Activated naive CD4-positive, alpha-beta T cell treated with anti-CD3 and anti-CD28 coated beads, Interleukin-2, amount 50 U/mL, for 24 hours (primary cell): ENCODE measurements at regions not wholly inside any gene's neighbourhood (a gene's known extent, or its start where the extent isn't known, plus 50 kb on each side); places are given as distances from the start of the nearest gene placed in this dataset.

Experiments
- H3K27ac Mint-ChIP-seq: one replicate; pipeline ENCODE4 v1.8.0; 2021; ENCODE audit warnings: mild to moderate bottlenecking, mixed read lengths
- H3K27me3 Mint-ChIP-seq: one replicate; pipeline ENCODE4 v1.8.0; 2021; ENCODE audit warnings: mixed read lengths
- H3K36me3 Mint-ChIP-seq: one replicate; pipeline ENCODE4 v1.8.0; 2021; ENCODE audit warnings: mixed read lengths
- H3K4me1 Mint-ChIP-seq: one replicate; pipeline ENCODE4 v1.8.0; 2021; ENCODE audit warnings: mixed read lengths
- H3K4me3 Mint-ChIP-seq: one replicate; pipeline ENCODE4 v1.8.0; 2021; ENCODE audit warnings: mild to moderate bottlenecking, mixed read lengths
- H3K9me3 Mint-ChIP-seq: one replicate; pipeline ENCODE4 v1.8.0; 2021; ENCODE audit warnings: mixed read lengths

DNA sequence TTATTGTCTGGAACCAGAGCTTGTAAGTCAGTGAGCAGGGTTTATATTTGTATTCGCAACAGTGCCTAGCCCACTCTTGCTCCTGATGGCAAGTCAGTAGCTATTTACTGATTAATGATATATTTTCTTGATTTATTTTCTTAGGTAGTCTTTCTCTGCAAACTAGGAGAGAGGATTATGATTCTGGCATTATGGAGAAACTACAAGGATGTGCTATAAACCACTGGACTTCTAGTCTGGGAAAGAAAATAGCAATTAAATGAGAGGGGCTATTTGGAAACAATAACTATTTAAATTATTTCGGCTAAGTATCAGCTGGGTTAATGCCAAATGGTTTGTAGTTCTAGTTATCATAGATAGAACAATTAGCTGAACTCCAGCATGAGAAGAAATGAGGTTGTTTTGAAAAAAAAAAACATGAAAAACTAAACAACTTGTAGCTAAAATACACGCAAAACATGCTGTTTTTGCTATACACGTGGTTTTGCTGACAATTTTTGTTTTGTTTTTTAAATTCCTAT is 304.9 kb upstream of the TCF21 start:
- Mint-ChIP-seq H3K36me3 (no peaks in the 10 kb centered on the region), H3K27ac (no peak overlapping the region), H3K4me1 (no peaks in the 10 kb centered on the region), H3K27me3 (peaks cover 2% of the 10 kb centered on the region), H3K9me3 (peaks cover 7% of the 10 kb centered on the region), H3K4me3 (no peak overlapping the region)

DNA sequence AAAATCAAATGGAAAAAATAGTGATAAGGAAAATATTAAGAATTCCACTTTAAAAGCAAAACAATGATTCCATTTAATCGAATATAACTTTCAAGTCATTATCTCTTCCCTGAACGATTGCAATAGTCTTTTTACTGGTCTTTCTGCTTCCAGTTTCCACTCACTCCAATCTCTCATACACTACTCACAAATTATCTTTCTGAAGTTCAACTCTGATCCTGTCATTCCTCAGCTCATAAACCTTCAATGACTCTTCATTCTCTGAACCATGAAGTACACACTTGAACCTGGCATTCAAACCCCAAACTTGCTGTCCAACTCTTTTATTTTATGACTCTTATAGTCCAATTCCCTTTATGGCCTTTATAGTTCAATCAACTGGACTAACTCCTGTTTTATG is 304.1 kb upstream of the TCF21 start:
- Mint-ChIP-seq H3K4me3 (no peak overlapping the region), H3K27ac (no peak overlapping the region), H3K27me3 (peaks cover 2% of the 10 kb centered on the region)

DNA sequence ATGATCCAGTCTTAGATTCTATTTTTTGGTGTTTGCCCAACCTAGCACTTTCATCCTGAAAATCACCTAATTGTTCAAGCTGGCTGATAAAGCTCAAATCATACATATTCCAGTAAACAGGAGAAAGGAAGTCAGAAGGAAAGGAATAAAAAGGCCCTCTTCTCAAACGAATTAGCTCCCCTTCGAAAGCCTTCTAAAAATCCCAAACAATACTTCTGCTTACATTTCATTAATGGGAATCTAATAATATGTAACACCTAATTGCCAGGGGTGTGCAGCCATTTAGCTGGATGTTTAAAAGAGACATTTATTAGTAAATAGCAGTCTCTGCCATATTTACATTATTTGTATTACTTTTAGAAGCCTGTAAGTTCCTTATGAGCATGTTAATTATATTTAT is 302.9 kb upstream of the TCF21 start:
- H3K27me3 Mint-ChIP-seq: peaks cover 3% of the 10 kb centered on the region
- no peak overlapping the region for H3K4me3 Mint-ChIP-seq
- no peak overlapping the region for H3K27ac Mint-ChIP-seq
- H3K9me3 Mint-ChIP-seq: peaks cover 7% of the 10 kb centered on the region
- no peaks in the 10 kb centered on the region for H3K36me3 Mint-ChIP-seq
- H3K4me1 Mint-ChIP-seq: no peaks in the 10 kb centered on the region

More for the DNA sequence above, 304.1 kb upstream of the TCF21 start:
- Mint-ChIP-seq H3K36me3 (no peaks in the 10 kb centered on the region), H3K4me1 (no peaks in the 10 kb centered on the region), H3K9me3 (peaks cover 7% of the 10 kb centered on the region)

DNA sequence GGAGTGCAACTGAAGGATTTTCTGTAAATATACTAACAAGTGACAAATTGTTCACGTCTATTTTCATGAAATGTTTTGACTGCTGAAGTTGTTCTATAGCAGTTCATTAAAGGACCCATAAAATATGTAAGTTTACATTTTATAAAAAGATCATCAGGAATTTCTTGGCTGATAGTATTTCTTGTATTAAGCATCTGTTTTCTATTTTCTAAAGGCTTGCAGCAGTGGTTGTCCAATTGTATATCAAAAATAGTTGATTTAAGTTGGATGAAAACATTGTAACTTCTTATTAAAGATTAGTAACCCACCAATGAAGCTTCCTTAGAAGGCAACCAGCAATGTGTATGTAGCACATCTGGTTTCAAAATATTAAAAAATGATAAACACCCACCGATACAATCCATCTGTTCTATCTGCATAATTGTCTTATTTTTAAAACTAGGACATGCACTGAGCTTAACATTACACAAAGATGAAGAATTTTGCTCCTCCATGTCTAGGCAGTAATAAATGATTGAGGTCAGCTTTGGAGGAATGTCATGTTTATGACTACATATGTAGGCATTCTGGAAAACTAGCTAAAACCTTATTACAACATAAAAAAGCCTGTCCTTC is 301.3 kb upstream of the TCF21 start:
- Mint-ChIP-seq H3K27ac (no peak overlapping the region), H3K9me3 (peaks cover 4% of the 10 kb centered on the region), H3K4me1 (no peaks in the 10 kb centered on the region), H3K27me3 (peaks cover 3% of the 10 kb centered on the region), H3K36me3 (no peaks in the 10 kb centered on the region), H3K4me3 (no peak overlapping the region)

DNA sequence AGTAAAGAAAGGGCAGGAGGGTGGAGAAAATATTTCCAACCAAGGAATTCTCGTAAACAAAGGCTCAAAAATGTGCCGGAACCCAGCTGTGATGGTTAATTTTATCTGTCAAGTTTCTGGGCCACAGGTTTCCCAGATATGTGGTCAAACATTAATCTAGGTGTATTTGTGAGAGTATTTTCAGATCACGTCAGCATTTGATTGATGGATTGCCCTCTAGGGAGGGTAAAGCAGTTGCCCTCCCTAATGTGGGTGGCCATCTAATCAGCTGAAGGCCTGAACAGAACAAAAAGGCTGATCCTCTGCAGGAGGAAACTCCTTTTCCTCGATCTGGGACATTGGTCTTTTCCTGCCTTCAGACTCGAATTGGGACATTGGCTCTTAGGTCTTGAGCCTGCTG is 298.7 kb upstream of the TCF21 start:
- no peaks in the 10 kb centered on the region for H3K9me3 Mint-ChIP-seq
- H3K27me3 Mint-ChIP-seq: peaks cover 3% of the 10 kb centered on the region
- H3K4me1 Mint-ChIP-seq: no peaks in the 10 kb centered on the region
- H3K27ac Mint-ChIP-seq: no peak overlapping the region
- no peaks in the 10 kb centered on the region for H3K36me3 Mint-ChIP-seq
- H3K4me3 Mint-ChIP-seq: no peak overlapping the region

DNA sequence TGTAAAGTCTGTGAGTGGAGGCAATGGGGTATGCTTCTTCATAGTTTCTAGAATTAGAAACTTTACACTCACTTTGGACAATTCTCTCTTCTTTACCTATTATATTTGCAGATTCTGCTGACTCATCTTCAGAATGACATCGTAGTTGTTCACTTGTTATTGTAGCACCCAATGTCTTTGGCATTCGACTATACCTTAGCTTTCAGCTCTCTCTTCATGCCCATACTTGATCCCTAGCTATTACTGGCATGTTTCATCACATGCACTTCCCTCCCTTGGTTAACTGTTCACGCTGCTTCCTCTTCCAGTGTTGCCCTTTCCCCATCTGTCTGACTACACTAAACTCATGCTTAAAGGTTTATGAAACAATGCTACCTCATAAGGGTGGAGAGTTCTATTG is 298.1 kb upstream of the TCF21 start:
- H3K27ac Mint-ChIP-seq: no peak overlapping the region
- H3K36me3 Mint-ChIP-seq: no peaks in the 10 kb centered on the region
- no peaks in the 10 kb centered on the region for H3K9me3 Mint-ChIP-seq
- no peak overlapping the region for H3K4me3 Mint-ChIP-seq
- H3K27me3 Mint-ChIP-seq: peaks cover 3% of the 10 kb centered on the region
- no peaks in the 10 kb centered on the region for H3K4me1 Mint-ChIP-seq

DNA sequence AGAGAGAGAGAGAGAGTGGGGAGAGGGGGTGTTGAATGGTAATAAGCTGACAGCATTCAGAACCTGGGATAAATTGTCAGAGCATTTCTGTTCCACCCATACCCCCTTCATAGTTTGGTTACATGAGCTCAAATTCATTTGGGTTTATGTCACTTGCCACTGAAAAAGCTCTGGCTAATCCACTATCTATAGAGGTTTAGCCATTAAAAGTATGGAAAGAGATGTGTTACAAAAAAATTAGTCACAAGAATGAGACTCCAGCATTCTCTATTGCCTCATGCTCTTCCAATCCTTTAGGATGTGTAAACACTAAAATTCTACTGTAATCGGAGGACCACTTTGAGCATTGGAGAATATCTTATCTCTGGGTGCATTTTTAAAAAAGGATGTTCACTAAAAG is 297.6 kb upstream of the TCF21 start:
- peaks cover 3% of the 10 kb centered on the region for H3K27me3 Mint-ChIP-seq
- H3K36me3 Mint-ChIP-seq: no peaks in the 10 kb centered on the region
- H3K4me3 Mint-ChIP-seq: no peak overlapping the region
- H3K27ac Mint-ChIP-seq: no peak overlapping the region
- H3K9me3 Mint-ChIP-seq: no peaks in the 10 kb centered on the region
- no peaks in the 10 kb centered on the region for H3K4me1 Mint-ChIP-seq

DNA sequence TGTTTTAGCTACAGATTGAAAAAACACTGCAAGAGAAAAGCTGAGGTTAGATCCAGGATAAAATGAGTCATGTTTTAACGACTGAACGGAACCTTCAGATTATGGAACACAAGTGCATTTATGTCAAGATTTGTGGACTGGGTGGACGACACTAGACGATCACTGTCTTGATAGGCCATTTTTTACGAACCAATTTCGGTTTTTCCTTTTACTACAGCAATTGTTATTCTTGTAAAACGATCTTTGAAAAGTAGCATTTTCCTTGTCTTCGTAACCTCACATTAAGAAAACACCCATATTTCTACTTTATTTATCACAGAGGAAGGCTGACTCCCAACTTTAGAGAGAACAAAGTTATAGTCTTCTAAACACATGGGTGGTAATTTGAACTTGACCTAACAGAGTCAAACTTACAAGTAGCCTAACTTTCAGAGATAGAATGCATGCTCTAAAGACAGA is 294.2 kb upstream of the TCF21 start:
- no peaks in the 10 kb centered on the region for H3K9me3 Mint-ChIP-seq
- peaks cover 1% of the 10 kb centered on the region for H3K27me3 Mint-ChIP-seq
- H3K4me3 Mint-ChIP-seq: no peak overlapping the region
- H3K36me3 Mint-ChIP-seq: no peaks in the 10 kb centered on the region
- H3K27ac Mint-ChIP-seq: no peak overlapping the region
- H3K4me1 Mint-ChIP-seq: no peaks in the 10 kb centered on the region

DNA sequence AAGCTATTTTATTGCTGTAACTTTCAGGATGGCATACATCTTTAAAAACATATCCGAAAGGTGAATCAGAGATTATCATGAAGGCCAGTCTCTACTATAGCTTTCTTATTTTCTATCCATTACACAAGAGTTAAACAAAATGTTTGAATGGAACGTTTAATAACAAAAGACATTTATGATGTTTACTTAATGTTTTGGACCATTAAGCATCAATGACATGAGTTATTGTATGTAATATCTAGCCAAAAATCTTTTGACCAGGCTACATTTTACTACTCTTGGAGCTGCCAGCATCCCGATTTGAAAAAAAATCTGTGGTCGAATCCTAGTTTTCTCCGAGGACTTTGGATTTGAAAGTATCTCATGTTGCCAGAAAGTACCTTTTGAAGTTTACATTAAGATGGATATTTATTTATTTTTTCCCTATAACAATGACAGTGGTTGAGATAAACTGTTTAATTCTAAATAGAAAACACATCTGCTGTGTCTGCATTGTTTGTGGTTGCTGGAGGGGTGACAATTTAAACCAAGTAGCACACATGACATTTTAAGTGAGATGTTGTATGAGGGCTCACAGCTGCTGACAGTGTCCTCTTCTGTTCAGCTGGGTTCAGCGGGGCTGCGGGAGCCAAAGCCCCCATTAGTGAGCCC is 293.7 kb upstream of the TCF21 start:
- Mint-ChIP-seq H3K27ac (no peak overlapping the region), H3K36me3 (no peaks in the 10 kb centered on the region), H3K4me3 (no peak overlapping the region), H3K4me1 (no peaks in the 10 kb centered on the region), H3K27me3 (no peaks in the 10 kb centered on the region), H3K9me3 (no peaks in the 10 kb centered on the region)

DNA sequence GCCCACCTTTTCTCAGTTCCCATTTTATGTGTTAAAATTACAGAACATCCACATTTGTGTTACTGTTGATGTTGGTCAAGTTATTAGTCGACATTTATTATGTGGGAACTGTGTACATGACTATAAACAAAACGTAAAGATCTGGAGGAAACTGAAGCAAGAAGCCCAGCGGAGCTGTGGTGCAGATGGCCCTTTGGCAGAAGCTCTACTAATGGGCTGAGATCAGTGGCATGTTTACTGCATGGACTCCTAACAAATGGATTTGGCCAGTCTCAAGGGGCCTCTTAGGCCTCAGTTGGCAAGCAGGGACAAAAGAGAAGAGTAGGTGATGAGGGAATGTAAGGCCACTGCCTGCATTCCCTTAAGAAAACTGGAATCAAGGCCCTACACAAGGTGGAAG is 282.1 kb upstream of the TCF21 start:
- H3K27ac Mint-ChIP-seq: no peak overlapping the region
- H3K27me3 Mint-ChIP-seq: no peaks in the 10 kb centered on the region
- H3K36me3 Mint-ChIP-seq: no peaks in the 10 kb centered on the region
- H3K4me3 Mint-ChIP-seq: no peak overlapping the region
- no peaks in the 10 kb centered on the region for H3K9me3 Mint-ChIP-seq
- no peaks in the 10 kb centered on the region for H3K4me1 Mint-ChIP-seq

DNA sequence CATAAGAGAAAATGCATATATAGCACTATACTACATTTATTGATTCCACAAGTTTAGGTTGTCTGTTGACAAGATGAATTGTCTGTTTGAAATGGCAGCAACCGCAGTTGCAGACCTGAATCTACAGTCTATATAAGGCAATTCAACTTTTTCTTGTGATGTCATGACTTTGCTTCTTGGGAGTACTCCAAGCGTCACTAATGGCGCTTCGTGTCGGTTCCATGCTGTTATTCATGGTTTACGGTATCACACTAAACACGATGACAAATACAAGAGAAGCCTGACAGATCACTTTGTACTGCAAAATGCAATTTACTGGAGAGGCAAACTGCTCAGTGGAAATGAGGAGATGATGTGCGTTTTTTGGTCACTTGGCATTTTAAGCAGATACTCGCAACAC is 280.3 kb upstream of the TCF21 start:
- Mint-ChIP-seq H3K9me3 (no peaks in the 10 kb centered on the region), H3K27ac (no peak overlapping the region), H3K4me1 (no peaks in the 10 kb centered on the region), H3K27me3 (no peaks in the 10 kb centered on the region), H3K4me3 (no peak overlapping the region), H3K36me3 (no peaks in the 10 kb centered on the region)

DNA sequence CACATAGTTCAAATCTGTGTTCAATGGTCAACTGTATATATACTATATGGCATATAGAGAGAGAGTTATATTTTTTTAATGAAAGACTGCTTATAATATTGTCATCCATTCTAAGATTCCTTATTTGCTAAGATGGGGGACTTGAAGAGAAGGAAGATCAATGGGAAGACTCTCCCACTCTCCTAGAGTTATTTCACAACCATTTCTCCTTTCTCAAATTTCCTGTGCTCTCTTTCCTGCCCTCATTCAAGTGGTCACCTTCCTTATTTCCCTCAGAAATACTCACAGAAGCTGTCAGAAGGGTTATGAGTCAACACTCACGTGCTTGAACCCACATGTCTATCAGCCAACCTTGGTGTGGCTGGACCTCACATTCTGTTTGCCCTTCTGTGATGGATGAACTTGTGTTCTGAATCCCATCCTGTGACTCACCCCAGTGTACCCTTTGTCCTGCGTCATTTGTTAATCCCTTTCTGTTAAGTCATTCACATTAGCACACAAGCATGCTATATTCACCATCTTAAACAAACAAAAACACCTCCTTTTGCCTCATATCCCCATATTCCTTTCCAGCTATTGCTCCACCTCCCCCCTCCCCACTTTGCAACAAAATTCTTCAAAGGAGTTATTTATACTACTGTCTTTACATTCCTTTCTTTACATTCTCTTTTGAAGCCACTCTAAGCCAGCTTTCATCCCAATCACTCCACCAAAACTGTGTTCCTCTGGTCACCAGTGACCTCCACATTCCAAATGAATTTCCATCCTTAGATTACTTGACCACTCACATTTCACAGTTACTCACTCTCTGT is 279.3 kb upstream of the TCF21 start:
- Mint-ChIP-seq H3K9me3 (no peaks in the 10 kb centered on the region), H3K27ac (no peak overlapping the region), H3K4me3 (no peak overlapping the region), H3K27me3 (no peaks in the 10 kb centered on the region), H3K36me3 (no peaks in the 10 kb centered on the region), H3K4me1 (no peaks in the 10 kb centered on the region)

DNA sequence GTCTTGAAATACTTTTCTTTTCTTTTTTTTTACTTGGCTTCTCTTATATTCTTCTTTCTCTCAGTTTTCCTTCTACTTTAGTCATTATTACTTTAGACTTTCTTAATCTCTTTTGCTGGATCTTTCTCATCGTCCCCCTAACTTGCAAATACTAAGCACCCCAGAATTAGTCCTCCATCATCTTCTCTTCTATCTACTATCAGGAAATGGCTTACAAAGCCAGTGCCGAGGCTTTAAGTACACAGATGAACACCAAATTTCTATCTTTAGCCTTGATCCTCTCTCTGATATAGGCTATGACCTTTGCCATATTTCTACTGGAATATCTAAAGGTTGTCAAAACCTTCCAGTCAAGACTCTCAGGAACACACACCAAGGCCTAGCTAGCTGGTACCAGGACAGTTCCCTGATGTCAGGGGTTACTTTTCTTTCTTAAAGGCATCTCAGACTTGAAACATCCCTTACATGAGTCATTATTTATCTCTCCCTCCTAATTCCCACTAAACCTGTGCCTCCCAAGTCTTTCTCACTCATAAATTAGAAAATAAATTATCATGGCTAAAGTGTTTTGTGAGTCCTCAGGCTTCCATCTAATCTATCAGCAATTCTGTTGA is 278.6 kb upstream of the TCF21 start:
- no peaks in the 10 kb centered on the region for H3K4me1 Mint-ChIP-seq
- H3K4me3 Mint-ChIP-seq: no peak overlapping the region
- H3K27ac Mint-ChIP-seq: no peak overlapping the region
- no peaks in the 10 kb centered on the region for H3K9me3 Mint-ChIP-seq
- no peaks in the 10 kb centered on the region for H3K27me3 Mint-ChIP-seq
- H3K36me3 Mint-ChIP-seq: no peaks in the 10 kb centered on the region

DNA sequence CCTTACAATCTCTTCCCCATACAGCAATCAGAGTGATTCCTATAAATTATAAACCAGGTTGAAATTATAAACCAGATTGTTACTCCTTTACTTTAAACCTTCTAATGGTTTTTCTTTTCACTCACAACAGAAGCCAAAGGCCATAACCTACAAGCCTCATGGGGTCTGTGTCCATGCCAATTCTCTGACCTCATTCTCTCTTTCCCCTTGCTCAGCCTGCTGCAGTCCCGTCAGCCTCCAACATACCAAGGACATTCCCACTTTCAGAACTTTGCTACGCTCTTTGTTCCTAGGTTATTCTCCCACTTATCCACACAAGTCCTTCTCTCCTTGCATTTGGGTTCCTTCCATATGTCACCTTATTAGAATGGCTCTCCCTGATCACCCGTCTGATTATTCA is 277.9 kb upstream of the TCF21 start:
- Mint-ChIP-seq H3K4me3 (no peak overlapping the region), H3K4me1 (no peaks in the 10 kb centered on the region), H3K27me3 (no peaks in the 10 kb centered on the region), H3K36me3 (no peaks in the 10 kb centered on the region), H3K27ac (no peak overlapping the region), H3K9me3 (no peaks in the 10 kb centered on the region)

DNA sequence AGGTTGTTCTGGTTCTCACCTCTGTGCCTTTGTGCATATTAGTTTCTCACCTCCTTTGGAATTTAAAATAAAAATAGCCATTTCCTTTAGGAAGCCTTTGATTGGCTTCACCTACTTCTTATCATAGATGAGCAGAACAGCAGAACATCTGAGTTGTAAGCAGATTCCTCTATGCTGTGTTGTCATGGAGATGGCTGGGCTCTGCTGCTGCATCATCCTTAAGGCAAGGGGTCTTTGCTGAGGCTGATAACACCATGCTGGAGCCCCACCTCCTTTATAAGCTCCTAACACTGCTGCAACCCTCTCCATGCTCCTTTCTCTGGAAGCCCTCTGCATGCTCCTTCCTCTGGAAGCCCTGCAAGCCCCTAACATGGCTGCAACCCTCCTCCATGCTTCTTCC is 276.5 kb upstream of the TCF21 start:
- Mint-ChIP-seq H3K4me1 (no peaks in the 10 kb centered on the region), H3K36me3 (no peaks in the 10 kb centered on the region), H3K27ac (no peak overlapping the region), H3K27me3 (no peaks in the 10 kb centered on the region), H3K4me3 (no peak overlapping the region), H3K9me3 (no peaks in the 10 kb centered on the region)

DNA sequence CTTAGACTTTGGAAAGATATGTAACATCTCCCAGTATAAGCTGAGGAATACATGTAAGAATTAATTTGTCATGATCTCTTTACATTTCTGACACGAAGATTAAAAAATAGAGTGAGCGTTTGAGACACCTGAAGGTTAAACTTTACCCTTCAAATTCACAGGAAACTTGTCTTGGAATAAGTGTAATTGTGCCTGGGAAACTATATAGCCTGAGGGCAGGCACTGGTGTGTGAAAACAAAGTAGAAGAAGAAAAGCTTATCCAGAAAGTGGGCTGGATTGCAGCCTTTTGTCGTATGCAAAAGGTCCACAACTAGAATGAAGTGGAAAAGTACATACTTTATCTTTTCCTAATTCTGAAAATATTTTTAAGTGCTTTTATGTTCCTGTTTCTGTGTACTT is 275.7 kb upstream of the TCF21 start:
- H3K4me3 Mint-ChIP-seq: no peak overlapping the region
- H3K27me3 Mint-ChIP-seq: no peaks in the 10 kb centered on the region
- H3K9me3 Mint-ChIP-seq: no peaks in the 10 kb centered on the region
- no peaks in the 10 kb centered on the region for H3K4me1 Mint-ChIP-seq
- no peak overlapping the region for H3K27ac Mint-ChIP-seq
- no peaks in the 10 kb centered on the region for H3K36me3 Mint-ChIP-seq
